ENCODE measurements at regions not wholly inside any gene's neighbourhood (a gene's known extent, or its start where the extent isn't known, plus 50 kb on each side); places are given as distances from the start of the nearest gene placed in this dataset.

GRCh38 chrX:94600077-94600476 is 926.1 kb downstream of the FAM133A start:
- TF ChIP-seq REST (IDR thresholded peaks at IDR 0.05; ENCODE audit: low read depth) (no peak), NFIC (IDR thresholded peaks at IDR 0.05) (no peak), ZBTB7A (IDR thresholded peaks at IDR 0.05; ENCODE audit: low read depth) (no peak), YY1 (IDR thresholded peaks at IDR 0.05; ENCODE audit: low read depth) (no peak), CEBPB (IDR thresholded peaks at IDR 0.05) (no peak), FOXM1 (IDR thresholded peaks at IDR 0.05; ENCODE audit: borderline replicate concordance, low read depth) (no peak), TAF1 (IDR thresholded peaks at IDR 0.05; ENCODE audit: low read depth) (no peak)
- TF ChIP-seq, protein P1, sequence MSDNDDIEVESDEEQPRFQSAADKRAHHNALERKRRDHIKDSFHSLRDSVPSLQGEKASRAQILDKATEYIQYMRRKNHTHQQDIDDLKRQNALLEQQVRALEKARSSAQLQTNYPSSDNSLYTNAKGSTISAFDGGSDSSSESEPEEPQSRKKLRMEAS (IDR thresholded peaks at IDR 0.05) = no peak

- TF ChIP-seq EGR1 (IDR thresholded peaks at IDR 0.05) (no peak), TEAD4 (IDR thresholded peaks at IDR 0.05) (no peak), TAF1 (IDR thresholded peaks at IDR 0.05; ENCODE audit: low read depth) (no peak)
These were observed 938.1 kb downstream of the FAM133A start for GRCh38 chrX:94612140-94612539.

GRCh38 chrX:94633237-94633636 is 959.2 kb downstream of the FAM133A start:
- TF ChIP-seq ZBTB7A (IDR thresholded peaks at IDR 0.05; ENCODE audit: low read depth) (no peak), RAD21 (IDR thresholded peaks at IDR 0.05; ENCODE audit: low read depth) (no peak), EGR1 (IDR thresholded peaks at IDR 0.05) (no peak), YY1 (IDR thresholded peaks at IDR 0.05; ENCODE audit: low read depth) (no peak), CREB1 (IDR thresholded peaks at IDR 0.05; ENCODE audit: low read depth) (no peak), REST (IDR thresholded peaks at IDR 0.05; ENCODE audit: low read depth) (no peak), TCF12 (IDR thresholded peaks at IDR 0.05; ENCODE audit: low read depth) (no peak), TAF1 (IDR thresholded peaks at IDR 0.05; ENCODE audit: low read depth) (no peak), FOXM1 (IDR thresholded peaks at IDR 0.05; ENCODE audit: borderline replicate concordance, low read depth) (no peak), TEAD4 (IDR thresholded peaks at IDR 0.05) (no peak), NFIC (IDR thresholded peaks at IDR 0.05) (no peak), CEBPB (IDR thresholded peaks at IDR 0.05) (no peak), EP300 (IDR thresholded peaks at IDR 0.05; ENCODE audit: borderline replicate concordance) (no peak)
- TF ChIP-seq, protein P1 (IDR thresholded peaks at IDR 0.05) = no peak
- TF ChIP-seq, protein P2, sequence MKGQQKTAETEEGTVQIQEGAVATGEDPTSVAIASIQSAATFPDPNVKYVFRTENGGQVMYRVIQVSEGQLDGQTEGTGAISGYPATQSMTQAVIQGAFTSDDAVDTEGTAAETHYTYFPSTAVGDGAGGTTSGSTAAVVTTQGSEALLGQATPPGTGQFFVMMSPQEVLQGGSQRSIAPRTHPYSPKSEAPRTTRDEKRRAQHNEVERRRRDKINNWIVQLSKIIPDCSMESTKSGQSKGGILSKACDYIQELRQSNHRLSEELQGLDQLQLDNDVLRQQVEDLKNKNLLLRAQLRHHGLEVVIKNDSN (IDR thresholded peaks at IDR 0.05) = no peak

GRCh38 chrX:94635003-94635402 is 961.0 kb downstream of the FAM133A start:
- no peak for TF ChIP-seq TAF1 (IDR thresholded peaks at IDR 0.05; ENCODE audit: low read depth)
- no peak for TF ChIP-seq TEAD4 (IDR thresholded peaks at IDR 0.05)
- no peak for TF ChIP-seq FOXM1 (IDR thresholded peaks at IDR 0.05; ENCODE audit: borderline replicate concordance, low read depth)
- TF ChIP-seq TCF12 (IDR thresholded peaks at IDR 0.05; ENCODE audit: low read depth) = no peak
- no peak for TF ChIP-seq RAD21 (IDR thresholded peaks at IDR 0.05; ENCODE audit: low read depth)
- no peak for TF ChIP-seq CEBPB (IDR thresholded peaks at IDR 0.05)
- no peak for TF ChIP-seq CREB1 (IDR thresholded peaks at IDR 0.05; ENCODE audit: low read depth)
- no peak for TF ChIP-seq EP300 (IDR thresholded peaks at IDR 0.05; ENCODE audit: borderline replicate concordance)
- TF ChIP-seq ZBTB7A (IDR thresholded peaks at IDR 0.05; ENCODE audit: low read depth) = no peak
- TF ChIP-seq, protein P1 (IDR thresholded peaks at IDR 0.05) = no peak

- no peak for TF ChIP-seq FOXM1 (IDR thresholded peaks at IDR 0.05; ENCODE audit: borderline replicate concordance, low read depth)
- TF ChIP-seq EGR1 (IDR thresholded peaks at IDR 0.05) = no peak
- no peak for TF ChIP-seq NFIC (IDR thresholded peaks at IDR 0.05)
- TF ChIP-seq, protein P2 (IDR thresholded peaks at IDR 0.05) = no peak
- no peak for TF ChIP-seq RAD21 (IDR thresholded peaks at IDR 0.05; ENCODE audit: low read depth)
- no peak for TF ChIP-seq CEBPB (IDR thresholded peaks at IDR 0.05)
- no peak for TF ChIP-seq TAF1 (IDR thresholded peaks at IDR 0.05; ENCODE audit: low read depth)
- TF ChIP-seq REST (IDR thresholded peaks at IDR 0.05; ENCODE audit: low read depth) = no peak
These were observed 971.7 kb downstream of the FAM133A start for GRCh38 chrX:94645726-94646125.
